HG03095 (cell line): ENCODE measurements at regions not wholly inside any gene's neighbourhood (a gene's known extent, or its start where the extent isn't known, plus 50 kb on each side); places are given as distances from the start of the nearest gene placed in this dataset.
"Not testable (repeated sequence)": the region's sequence is repeated elsewhere in the genome, so short reads cannot be mapped to it uniquely, and the experiment has no call there.

Source experiments
- ATAC-seq: cut with Tn5 transposase; IDR thresholded peaks from one replicate; pipeline ENCODE4 v1.9.1; 2021; ENCODE audit warnings: moderate library complexity; ENCODE audit not compliant: unreplicated experiment

DNA sequence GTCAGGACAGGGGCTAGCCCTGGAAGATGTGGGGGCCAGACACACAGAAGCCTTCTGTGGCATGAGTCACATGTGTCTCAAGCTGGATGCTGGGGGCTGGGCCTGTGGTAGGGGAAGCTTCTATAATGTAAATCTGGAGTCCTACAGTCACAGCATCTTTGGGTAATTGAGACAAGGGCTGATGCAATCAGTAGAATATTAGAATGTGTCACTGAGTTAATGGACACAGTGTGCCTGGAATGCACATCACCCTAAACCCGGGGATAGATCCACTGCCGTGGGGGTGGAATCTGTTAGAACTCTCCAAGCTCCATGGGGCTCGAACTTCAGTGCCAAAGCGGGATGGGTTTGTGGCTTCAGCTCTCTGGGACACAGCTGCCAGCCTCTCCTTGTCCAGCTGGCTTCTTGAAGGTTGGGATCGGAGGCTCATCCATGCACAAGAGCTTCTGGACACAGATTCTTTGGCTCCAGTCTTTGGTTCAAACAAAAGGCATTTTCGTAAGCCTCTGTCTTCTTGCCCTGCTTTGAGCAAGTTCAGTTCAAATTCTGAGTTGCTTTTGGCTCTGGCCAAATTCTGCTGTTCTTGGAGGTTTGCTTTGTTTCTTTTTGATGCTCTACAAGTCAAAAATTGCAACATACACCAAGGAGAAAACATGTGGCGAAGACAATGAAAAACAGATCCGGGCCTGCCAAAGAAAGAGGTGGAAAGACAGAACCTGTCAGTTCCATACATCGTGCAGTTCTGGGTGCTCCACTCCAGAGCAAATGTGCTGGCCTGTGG, 194.8 kb upstream of the ZNF32 start:
- no peak for ATAC-seq

DNA sequence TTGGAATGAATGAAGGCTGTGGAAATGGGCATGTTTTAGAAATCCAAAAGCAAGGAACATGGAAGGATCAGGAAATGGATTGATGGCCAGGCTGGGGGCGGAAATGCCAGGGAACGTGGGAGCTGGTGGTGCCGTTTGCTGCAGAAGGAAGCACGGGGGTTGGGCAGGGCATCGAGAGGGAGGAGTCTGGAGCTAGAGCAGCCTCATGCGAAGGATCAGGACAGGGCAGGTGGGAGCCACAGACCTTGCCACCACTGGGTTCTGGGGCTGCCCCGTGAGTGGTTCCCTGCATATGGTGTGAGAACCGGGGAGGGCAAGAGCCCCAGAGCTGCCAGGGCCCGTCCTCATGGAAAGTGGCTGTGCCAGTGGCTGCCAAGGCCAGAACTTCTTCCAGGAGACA, 193.8 kb upstream of the ZNF32 start:
- no peak for ATAC-seq

DNA sequence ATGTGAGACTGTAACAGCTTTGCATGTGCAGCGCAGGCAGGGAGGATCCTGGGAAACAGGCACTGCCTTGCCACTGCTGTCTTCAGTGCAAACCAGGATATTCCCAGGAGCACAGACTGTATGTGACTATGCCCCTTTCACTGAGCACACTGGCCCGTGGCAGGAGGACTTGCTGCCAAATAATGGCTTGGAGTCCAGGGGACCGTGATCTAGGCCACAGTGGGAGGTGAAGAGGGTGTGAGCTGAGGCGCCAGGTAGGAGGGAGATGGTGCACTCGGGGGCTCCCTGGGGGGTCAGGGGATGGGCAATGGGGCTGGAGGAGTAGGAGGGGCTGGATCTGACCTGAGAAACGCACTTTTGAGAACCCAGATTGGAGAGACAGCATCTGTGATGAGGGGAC, 193.4 kb upstream of the ZNF32 start:
- ATAC-seq: no peak

DNA sequence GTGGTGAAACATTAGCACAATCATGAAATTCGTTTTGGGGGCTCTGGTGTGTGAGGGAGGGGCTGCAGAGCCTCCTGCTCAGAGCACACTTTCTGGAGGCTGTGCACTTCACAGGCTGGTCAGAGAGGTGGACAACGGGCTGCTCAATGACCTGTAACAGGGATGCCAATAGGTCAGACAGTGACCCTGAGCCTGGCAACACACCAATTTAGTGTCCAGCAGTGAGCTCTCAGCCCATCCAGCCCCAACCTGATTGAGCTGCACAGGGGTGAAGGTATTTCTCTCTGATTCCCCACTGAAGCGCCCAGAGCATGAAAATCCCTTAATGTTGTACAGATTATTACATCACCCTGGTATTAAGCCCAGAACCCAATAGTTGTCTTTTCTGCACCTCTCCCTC, 191.3 kb upstream of the ZNF32 start:
- ATAC-seq: no peak

DNA sequence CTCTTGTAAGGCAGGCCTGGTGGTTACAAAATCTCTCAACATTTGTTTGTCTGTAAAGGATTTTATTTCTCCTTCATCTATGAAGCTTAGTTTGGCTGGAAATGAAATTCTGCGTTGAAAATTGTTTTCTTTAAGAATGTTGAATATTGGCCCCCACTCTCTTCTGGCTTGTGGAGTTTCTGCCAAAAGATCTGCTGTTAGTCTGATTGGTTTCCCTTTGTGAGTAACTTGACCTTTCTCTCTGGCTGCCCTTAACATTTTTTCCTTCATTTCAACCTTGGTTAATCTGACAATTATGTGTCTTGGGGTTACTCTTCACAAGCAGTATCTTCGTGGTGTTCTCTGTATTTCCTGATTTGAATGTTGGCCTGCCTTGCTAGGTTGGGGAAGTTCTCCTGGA, 186.1 kb upstream of the ZNF32 start:
- not testable (repeated sequence) for ATAC-seq

DNA sequence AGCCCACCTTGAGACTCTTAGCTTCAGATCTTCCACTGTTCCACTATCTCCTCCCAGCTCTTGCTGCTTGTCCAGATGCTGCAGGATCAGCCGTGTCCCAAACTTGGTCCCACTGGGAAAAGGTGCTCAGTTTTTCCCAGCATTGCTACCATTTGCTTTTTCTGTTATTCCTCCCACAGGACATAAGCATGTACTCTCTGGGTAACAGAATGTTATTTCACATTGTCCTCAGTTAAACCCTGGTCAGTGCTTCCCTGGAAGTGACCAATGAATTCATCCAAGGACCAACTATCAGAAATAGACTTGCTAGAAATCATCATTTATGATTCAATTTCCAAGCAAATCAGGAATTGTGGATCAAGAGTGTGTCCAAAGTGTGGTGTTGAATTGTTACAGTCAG, 179.2 kb upstream of the ZNF32 start:
- ATAC-seq: no peak

DNA sequence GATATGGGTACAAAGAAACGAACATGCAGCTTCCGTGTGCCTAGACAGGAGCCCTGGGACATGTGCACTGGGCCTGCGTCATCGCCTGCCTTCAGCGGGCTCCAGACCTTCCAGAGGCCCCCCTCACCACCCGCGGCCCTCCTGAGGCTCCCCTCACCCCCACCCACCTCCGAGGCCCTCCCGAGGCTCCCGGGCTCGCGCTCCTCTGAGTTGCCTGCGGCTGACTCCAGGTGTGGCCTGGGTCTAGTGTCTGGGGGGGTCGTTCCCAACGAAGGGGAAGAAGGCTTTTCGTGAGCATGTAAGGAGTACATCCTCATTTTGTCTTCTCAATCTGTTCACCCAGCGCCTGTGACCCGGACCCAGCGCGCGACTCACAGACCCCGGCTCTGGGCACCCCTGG, 177.3 kb upstream of the ZNF32 start:
- no peak for ATAC-seq

DNA sequence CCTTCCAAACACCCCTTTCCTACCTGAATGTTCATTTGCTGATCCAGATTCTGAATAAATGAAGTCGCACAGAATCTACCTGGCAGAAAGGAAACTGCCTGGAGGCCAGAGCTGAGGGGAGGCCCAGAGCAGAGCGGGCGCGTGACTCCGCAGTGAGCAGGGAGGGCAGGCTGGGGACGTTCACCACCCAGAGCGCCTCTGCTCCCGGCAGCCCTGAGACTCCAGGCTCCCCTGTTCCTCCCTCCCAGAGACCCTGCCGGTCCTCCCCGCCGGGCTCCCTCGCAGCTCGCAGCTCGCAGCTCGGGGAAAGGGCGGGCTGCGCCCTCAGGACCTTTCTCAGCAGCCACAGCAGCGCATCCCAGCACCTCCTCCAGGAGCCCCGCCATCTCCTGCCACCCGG, 176.7 kb upstream of the ZNF32 start:
- ATAC-seq: no peak

DNA sequence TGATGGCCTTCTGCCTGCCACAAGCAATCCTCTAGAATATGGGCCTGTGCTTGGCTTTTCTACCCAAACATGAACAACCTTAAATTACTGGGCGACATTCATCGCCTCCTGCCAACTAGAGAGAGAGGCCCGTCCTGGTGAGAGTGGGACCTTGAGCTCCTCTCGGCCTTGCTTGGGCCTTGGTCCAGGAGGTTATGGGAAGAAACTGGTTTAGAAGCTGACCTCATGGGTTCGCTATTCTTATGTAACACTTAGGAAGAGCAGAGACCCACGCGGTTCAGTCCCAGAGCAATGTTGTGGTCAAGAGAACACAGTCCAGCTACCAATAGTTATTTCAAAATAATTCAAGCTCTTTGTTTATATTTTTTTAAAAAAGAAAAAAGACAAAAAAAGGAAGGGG, 176.3 kb upstream of the ZNF32 start:
- no peak for ATAC-seq

DNA sequence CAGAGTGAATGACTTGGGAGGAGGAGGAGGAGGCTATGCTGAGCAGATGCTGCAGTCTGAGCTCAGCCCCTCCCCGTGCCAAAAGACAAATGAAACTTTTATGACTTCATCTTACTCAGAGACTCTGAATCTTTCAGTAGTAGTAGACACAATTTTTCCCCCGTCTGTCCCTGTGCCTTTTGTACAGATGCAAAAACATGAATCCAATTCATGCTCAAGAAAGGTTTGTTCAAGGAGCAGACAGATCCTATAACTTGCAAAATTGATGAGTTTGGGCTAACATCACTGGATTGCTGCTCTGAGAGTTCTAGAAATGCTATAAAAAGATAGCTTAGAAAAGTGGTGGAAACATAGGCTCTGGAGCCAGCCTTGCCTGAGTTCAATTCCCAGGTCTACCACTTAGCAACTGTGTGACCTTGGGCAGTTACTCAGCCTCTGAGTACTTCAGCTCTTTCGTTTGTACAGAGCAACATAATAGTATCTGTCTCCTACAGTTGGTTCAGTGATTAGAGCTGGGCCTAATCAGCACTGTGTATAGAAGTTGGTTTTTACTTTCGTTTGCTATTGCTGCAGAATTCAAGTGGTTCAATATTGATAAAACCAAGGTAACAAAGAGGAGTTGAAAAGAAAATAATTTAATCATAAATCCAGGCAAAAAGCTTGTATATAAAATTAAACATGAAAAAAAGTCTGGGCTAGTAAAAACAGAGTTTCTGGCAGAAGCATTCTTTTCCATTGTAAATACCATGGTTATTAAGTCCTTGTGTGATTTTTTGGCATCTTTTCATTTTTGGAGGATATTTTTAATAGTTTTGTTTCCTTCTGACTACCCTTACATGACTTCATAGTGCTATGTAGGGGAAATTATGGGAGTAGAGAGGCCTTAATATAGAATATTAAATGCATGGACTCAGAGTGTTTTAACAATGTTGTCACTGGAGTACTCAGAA, 174.2 kb upstream of the ZNF32 start:
- no peak for ATAC-seq

DNA sequence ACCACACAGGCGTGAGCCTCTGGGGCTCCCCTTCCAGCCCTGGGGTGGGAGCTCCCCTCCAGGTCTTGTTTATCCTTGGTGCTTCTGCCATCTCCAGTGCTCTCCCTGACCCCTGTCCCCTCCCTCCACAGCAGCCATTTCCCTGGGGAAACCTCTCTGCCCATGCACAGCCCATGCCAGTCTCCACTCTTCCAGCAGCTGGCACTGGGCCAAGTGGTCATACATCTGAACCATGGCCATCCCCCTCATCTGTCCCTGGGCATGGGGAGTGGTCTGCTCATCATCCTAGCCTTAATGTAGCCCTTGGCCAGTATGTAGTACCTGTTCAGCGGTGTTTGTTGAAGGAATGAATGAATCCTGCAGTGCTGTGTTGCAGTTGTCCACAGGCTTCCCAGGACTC, 172.4 kb upstream of the ZNF32 start:
- ATAC-seq: no peak

DNA sequence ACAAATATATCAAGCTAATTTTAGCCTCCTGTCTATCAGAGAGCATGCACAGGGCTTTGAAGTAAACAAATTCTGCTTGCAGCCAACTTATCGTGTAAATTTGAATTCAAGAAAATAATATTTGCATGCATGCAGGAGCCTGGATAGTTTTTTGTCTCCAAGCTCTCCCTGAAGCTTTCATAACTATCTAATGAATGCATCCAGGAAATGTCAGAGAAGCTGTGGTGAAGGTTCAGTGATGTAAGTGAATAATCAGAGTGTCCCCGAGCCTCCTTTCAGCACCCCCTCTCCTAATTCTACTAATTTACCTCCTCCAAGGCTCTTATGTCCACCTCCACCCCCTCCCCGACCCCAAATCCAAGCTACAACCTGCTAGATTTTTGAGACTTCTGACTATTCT, 172.0 kb upstream of the ZNF32 start:
- ATAC-seq: no peak

DNA sequence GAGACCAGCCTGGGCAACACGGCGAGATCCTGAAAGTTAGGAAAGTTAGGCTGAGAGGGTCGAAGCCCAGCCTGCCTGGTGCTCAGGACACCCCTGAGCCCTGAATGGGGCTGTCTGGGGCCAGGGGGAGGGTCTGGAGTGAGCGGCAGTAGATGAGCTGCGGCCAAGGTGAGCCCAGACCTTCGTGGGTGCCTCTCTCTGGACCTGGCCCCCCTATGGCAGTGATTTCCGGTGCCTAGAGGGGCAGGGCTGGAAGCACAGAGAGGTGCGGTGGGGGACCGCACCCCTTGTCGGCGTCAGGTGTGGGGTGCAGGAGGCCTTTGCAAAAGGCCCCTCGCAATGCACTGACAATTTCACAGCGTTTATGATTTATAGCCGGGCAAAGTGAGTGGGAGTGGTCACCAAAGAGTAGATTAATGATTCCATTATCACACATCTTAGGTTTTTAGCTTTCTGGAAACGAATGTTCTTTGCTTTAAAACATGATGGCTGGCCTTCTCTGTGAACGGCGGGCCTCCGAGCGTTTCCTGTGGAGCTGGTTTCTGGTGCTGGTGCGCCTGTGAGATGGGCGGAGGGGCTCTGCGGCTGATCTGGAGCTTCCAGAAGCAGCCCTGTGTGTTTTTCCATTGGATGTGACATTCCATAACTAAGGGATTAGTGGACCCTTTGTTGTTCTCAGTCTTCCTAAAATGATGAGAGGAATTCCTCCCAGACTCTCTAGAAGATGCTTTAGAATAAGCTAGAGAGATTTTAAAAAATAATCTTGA, 171.0 kb upstream of the ZNF32 start:
- ATAC-seq: no peak

DNA sequence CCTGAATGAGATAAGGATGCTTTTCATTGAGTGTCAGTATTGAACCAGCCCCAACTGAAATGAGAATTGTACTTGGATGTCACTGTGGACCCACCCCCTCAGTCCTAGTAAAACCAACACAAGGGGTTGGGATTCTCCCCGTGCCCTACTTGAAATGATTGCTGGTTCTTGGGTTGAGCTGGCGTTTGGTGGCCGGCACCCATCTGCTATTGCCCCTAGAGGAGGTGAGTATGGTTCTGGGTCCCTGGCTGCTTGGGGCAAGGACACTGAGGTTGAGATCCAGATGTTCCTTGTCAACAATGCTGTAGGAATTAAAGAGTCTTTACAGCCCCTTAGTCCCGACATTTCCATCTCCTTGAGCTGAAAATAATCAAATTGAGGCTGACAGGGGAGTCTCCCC, 170.0 kb upstream of the ZNF32 start:
- ATAC-seq: no peak

DNA sequence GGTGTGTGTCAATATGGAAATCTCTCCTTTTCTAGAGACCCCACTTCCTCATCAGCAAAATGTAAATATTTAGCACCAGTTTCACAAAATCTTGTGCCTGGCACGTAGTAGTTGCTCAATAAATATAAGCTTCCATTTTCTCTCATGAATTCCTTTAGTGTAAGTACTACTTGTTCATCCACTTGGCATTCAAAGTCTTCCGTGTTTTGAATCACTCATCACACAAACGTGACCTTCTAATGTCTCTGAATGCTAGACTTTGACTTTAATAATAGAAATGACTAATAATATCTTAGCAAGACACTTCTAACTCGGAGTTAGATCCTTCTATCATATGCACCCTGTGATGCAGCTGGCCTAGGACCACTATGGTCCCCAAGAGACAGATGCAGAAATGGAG, 168.7 kb upstream of the ZNF32 start:
- no peak for ATAC-seq

DNA sequence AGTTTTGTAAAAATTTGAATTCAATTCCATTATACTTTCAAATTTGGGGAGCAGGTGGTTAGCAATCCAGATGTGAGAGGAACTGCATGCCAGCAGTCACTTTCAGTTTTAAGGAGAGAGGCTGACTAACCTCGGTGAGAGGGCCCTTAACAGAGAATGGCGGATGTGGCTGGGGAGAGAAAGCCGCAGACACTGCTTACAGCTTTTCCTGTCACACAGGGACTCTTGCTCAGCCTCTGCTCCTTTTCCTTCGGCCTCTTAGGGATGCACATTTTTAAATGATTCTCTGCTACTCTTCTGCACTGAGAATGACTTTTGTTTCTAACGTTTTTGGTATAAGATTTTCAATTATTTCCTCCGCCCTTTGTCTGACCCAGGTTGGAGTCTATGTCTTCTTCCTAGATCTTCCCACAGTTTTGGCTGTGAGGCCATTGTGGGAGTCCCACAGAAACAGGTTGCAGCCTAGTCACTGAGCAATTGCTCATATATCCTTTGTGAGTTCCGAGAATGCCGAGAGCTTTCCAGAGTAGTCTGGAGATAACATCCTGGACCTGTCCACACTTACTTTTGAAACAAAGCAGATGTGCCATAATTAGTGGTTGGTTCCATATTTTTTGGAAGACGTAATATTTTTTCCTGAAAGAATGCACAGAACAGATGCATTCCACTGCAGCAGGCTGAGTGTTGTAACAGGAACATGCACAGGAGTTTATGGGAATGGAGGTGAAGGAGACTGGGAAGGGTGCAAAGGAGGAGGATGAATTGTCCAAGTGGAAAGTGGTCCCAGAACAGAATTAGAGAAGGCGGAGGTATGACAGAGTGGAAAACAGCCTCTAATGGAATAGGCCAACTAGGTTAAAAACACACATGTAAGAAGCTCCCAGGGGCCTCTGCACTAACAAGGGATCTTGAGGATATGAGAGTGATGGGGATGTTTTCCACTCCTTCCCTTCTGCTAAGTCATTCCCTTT, 168.0 kb upstream of the ZNF32 start:
- ATAC-seq: peak; percentile 99

DNA sequence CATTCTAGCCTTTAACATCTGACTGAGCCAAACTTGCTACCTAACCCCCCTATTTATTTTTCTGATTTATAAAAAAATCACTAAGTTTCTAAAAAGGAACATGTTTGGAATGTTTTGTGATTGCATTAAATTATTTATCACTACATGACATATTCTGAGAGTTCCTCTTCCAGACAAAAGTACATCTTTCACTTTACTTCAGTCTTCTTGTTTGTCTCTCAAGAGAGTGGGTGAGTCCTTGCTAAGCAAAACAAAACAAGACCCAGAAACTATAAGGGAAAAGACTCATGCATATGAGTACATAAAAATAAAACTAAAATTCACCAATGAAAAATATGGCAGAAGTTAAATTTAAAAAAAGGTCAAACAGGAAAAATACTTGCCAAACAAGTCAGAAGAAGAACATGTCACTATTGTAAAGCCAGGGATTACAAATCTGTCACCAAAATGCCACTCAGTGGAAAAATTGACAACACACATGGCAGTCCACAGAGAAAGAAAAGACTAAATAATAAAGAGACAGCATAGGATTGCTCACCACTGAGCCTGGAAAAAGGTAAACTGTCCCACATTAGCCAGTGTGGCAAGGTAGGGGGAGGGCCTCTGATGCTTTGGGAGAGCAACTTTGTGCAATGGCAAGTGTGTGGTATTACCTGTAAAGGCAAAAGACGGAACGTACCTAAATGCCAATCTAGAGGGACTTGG, 166.7 kb upstream of the ZNF32 start:
- no peak for ATAC-seq

DNA sequence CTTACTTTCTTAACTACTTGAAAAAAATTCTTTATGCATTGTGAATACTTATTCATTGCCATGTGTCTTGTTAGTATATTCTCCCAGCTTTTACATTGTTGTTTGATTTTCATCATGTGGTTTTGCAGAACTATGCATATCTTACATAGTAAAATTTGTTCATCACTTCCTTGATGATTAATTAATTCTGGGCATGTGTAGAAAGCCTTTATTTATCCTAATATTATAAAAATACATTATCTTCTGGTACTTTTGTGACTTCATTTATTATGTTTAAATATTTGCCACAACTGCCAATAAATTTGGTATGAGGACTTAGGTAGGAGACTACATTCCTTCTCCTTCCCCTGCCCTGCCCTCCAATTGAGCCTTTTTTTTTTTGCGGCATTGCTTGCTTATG, 166.0 kb upstream of the ZNF32 start:
- ATAC-seq: no peak

DNA sequence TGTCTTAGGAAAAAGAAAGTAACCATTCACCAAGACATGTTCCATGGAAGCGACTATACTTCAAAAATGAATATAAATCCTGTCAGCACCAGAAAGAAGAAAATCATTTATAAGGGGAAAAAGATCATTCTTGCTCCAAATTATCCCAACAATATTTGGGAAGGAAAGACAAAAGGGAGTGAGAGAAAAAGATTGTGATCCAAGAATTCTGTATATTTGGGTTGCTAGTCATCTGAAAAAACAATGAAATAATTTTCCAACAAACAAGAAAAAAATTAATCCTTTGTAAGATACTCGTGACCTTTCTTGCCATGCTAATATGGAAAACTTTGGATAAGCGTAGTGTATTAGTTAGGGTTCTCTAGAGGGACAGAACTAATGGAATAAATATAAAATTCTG, 163.2 kb upstream of the ZNF32 start:
- no peak for ATAC-seq
